ENCODE measurements at regions not wholly inside any gene's neighbourhood (a gene's known extent, or its start where the extent isn't known, plus 50 kb on each side); places are given as distances from the start of the nearest gene placed in this dataset.

DNA sequence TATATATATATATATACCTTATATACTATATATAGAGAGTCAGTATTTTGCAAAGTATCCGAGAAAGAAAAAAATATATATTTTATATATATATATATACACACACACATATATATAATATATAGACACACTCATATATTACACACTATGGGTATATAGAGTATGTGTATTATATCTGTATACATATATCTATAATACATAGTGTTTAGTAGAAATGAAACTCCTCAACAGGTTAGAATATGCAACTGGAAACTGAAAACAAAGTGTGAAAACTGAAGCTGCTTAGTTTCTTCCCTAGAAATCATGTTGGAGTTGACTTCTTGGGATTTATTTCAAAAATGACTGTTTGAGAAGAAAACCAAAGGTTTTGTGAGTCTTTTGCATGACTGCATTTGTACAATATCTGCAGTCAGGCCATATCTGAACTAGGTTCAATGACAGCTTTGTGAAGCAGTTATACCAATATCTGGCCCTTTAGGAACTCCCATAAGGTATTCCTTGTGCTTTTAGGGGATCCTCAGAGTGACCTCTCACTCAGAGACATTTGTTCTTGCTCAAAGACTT, 284.1 kb downstream of the CASP12 start:
- intact Hi-C loops (cut with DNase I; ENCODE audit: low total_unique reads): no loop called here
- Histone ChIP-seq H3K9me3 (peaks cover 0 to 3% (median 0%) of the 10 kb centered on the region in 8 donors), H3K4me3 (no peak overlapping the region), H3K27me3 (replicated peaks in 1 of 7) (no peaks in the 10 kb centered on the region), H3K27ac (no peak overlapping the region), H3K4me1 (peaks cover 0 to 12% (median 10%) of the 10 kb centered on the region in 6 donors), H3K36me3 (no peaks in the 10 kb centered on the region)
- DNase-seq: no peak
- no peak for TF ChIP-seq POLR2AphosphoS5 (IDR thresholded peaks at IDR 0.05)
- TF ChIP-seq, protein P1, sequence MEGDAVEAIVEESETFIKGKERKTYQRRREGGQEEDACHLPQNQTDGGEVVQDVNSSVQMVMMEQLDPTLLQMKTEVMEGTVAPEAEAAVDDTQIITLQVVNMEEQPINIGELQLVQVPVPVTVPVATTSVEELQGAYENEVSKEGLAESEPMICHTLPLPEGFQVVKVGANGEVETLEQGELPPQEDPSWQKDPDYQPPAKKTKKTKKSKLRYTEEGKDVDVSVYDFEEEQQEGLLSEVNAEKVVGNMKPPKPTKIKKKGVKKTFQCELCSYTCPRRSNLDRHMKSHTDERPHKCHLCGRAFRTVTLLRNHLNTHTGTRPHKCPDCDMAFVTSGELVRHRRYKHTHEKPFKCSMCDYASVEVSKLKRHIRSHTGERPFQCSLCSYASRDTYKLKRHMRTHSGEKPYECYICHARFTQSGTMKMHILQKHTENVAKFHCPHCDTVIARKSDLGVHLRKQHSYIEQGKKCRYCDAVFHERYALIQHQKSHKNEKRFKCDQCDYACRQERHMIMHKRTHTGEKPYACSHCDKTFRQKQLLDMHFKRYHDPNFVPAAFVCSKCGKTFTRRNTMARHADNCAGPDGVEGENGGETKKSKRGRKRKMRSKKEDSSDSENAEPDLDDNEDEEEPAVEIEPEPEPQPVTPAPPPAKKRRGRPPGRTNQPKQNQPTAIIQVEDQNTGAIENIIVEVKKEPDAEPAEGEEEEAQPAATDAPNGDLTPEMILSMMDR (IDR thresholded peaks at IDR 0.05 in 8 of 11, conservative IDR thresholded peaks at IDR 0.05 in 3 of 11): no peak
- no peak for TF ChIP-seq POLR2A (IDR thresholded peaks at IDR 0.05)
- WGBS, 5 donors: 91 to 100% (median 96%) methylated on average over 1 of the region's 1 CpG

GRCh38 chr11:104610635-104611034, 287.6 kb downstream of the CASP12 start:
- Histone ChIP-seq H3K27me3 (replicated peaks in 1 of 7) (no peaks in the 10 kb centered on the region), H3K9me3 (no peaks in the 10 kb centered on the region), H3K4me1 (peaks cover 0 to 16% (median 13%) of the 10 kb centered on the region in 6 donors), H3K36me3 (no peaks in the 10 kb centered on the region), H3K4me3 (no peak overlapping the region), H3K27ac (no peak overlapping the region)
- TF ChIP-seq, protein P1 (IDR thresholded peaks at IDR 0.05 in 8 of 11, conservative IDR thresholded peaks at IDR 0.05 in 3 of 11): no peak
- TF ChIP-seq POLR2AphosphoS5 (IDR thresholded peaks at IDR 0.05) (no peak), POLR2A (IDR thresholded peaks at IDR 0.05) (no peak)
- intact Hi-C loops (cut with DNase I; ENCODE audit: low total_unique reads): no loop called here
- DNase-seq: no peak
- 75 to 84% (median 77%) methylated on average over 3 of the region's 3 CpGs for WGBS, 5 donors

GRCh38 chr11:104609311-104610085, 288.8 kb downstream of the CASP12 start:
- Histone ChIP-seq H3K36me3 (no peaks in the 10 kb centered on the region), H3K4me3 (no peak overlapping the region), H3K4me1 (peaks cover 0 to 16% (median 13%) of the 10 kb centered on the region in 6 donors), H3K27ac (peak overlapping the region in 6 of 8 donors; percentile 1 to 60 (median 27)), H3K27me3 (replicated peaks in 1 of 7) (no peaks in the 10 kb centered on the region), H3K9me3 (no peaks in the 10 kb centered on the region)
- DNase-seq: no peak
- WGBS, 5 donors: 41 to 56% (median 49%) methylated on average over 2 of the region's 2 CpGs
- intact Hi-C loops (cut with DNase I; ENCODE audit: low total_unique reads): loop anchor here (10.0 kb wide), 1 partner anchor 395 kb away; no protein-coding TSS in a partner anchor
- TF ChIP-seq, protein P1 (IDR thresholded peaks at IDR 0.05 in 8 of 11, conservative IDR thresholded peaks at IDR 0.05 in 3 of 11): peak; percentile 42 to 81 (median 67)
- TF ChIP-seq POLR2A (IDR thresholded peaks at IDR 0.05): no peak

- H3K27me3 ChIP-seq (replicated peaks in 1 of 7): no peaks in the 10 kb centered on the region
- DNase-seq: no peak
- no peaks in the 10 kb centered on the region for H3K4me1 ChIP-seq
- H3K9me3 ChIP-seq: peaks cover 0 to 7% (median 0%) of the 10 kb centered on the region in 8 donors
- H3K27ac ChIP-seq: no peak overlapping the region
- no peaks in the 10 kb centered on the region for H3K36me3 ChIP-seq
- TF ChIP-seq, protein P1 (IDR thresholded peaks at IDR 0.05 in 8 of 11, conservative IDR thresholded peaks at IDR 0.05 in 3 of 11): no peak
- TF ChIP-seq POLR2A (IDR thresholded peaks at IDR 0.05): no peak
- TF ChIP-seq POLR2AphosphoS5 (IDR thresholded peaks at IDR 0.05): no peak
- intact Hi-C loops (cut with DNase I; ENCODE audit: low total_unique reads): loop anchor here (10.0 kb wide), 1 partner anchor 402 kb away; no protein-coding TSS in a partner anchor
- WGBS, 5 donors: 92 to 97% (median 93%) methylated on average over 4 of the region's 4 CpGs
- no peak overlapping the region for H3K4me3 ChIP-seq
These were observed 295.6 kb downstream of the CASP12 start for GRCh38 chr11:104602643-104603042.
